SH-SY5Y (cell line): ENCODE measurements at regions not wholly inside any gene's neighbourhood (a gene's known extent, or its start where the extent isn't known, plus 50 kb on each side); places are given as distances from the start of the nearest gene placed in this dataset.

Source experiments
- GATA2 ChIP-seq: IDR thresholded peaks from 2 replicates; pipeline ENCODE4 v1.6.1; 2011; ENCODE audit warnings: mild to moderate bottlenecking, low read depth, low read length
- GATA3 ChIP-seq: IDR thresholded peaks from 2 replicates; pipeline ENCODE4 v1.6.1; 2011; ENCODE audit warnings: low read depth, mild to moderate bottlenecking, low read length, moderate library complexity

DNA sequence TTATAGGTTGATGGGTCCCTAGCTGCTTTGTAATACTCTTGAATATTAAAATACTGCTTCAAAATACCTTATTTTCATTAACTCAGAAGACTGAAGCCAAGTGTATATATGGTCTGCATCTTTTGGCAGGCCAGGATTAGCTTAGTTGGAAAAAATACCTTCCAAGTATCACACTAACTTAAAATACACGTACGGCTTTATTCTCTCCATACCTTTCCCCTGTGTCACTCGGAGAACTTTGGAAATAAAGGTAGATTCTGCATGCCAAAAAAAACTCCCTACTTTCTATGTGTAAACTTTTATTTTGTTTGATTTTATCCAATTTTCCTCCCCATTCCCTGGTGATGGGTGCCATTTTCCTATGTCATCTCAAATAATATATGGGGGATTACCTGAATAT, 422.3 kb upstream of the MDFIC2 start:
- no peak for TF ChIP-seq GATA2
- TF ChIP-seq GATA3 = no peak
